ENCODE measurements at regions not wholly inside any gene's neighbourhood (a gene's known extent, or its start where the extent isn't known, plus 50 kb on each side); places are given as distances from the start of the nearest gene placed in this dataset.

- TF ChIP-seq SIN3A (IDR thresholded peaks at IDR 0.05; ENCODE audit: borderline replicate concordance, insufficient read depth, low read length) (no peak), POLR2AphosphoS5 (IDR thresholded peaks at IDR 0.05; ENCODE audit: low read depth, low read length) (no peak), FOXP2 (optimal IDR thresholded peaks at IDR 0.05; ENCODE audit: borderline replicate concordance, extremely low read depth, extremely low read length, insufficient read depth) (no peak), REST (IDR thresholded peaks at IDR 0.05; ENCODE audit: insufficient read depth in 1 of 2, low read depth in 2 of 2, low read length in 2 of 2) (no peak), TAF1 (IDR thresholded peaks at IDR 0.05; ENCODE audit: borderline replicate concordance, insufficient read depth, low read length) (no peak)
These were observed 433.1 kb upstream of the KCNMB2 start for GRCh38 chr3:178103140-178103539.

GRCh38 chr3:178107804-178108203, 428.4 kb upstream of the KCNMB2 start:
- TF ChIP-seq REST (IDR thresholded peaks at IDR 0.05; ENCODE audit: insufficient read depth in 1 of 2, low read depth in 2 of 2, low read length in 2 of 2), result no peak
- TF ChIP-seq SIN3A (IDR thresholded peaks at IDR 0.05; ENCODE audit: borderline replicate concordance, insufficient read depth, low read length), result no peak
- TF ChIP-seq POLR2AphosphoS5 (IDR thresholded peaks at IDR 0.05; ENCODE audit: low read depth, low read length), result no peak
- no peak for TF ChIP-seq TAF1 (IDR thresholded peaks at IDR 0.05; ENCODE audit: borderline replicate concordance, insufficient read depth, low read length)
- no peak for TF ChIP-seq FOXP2 (optimal IDR thresholded peaks at IDR 0.05; ENCODE audit: borderline replicate concordance, extremely low read depth, extremely low read length, insufficient read depth)

GRCh38 chr3:178109691-178110090, 426.5 kb upstream of the KCNMB2 start:
- TF ChIP-seq POLR2AphosphoS5 (IDR thresholded peaks at IDR 0.05; ENCODE audit: low read depth, low read length), result no peak
- no peak for TF ChIP-seq REST (IDR thresholded peaks at IDR 0.05; ENCODE audit: insufficient read depth in 1 of 2, low read depth in 2 of 2, low read length in 2 of 2)
- no peak for TF ChIP-seq SIN3A (IDR thresholded peaks at IDR 0.05; ENCODE audit: borderline replicate concordance, insufficient read depth, low read length)
- TF ChIP-seq TAF1 (IDR thresholded peaks at IDR 0.05; ENCODE audit: borderline replicate concordance, insufficient read depth, low read length), result no peak
- no peak for TF ChIP-seq FOXP2 (optimal IDR thresholded peaks at IDR 0.05; ENCODE audit: borderline replicate concordance, extremely low read depth, extremely low read length, insufficient read depth)

DNA sequence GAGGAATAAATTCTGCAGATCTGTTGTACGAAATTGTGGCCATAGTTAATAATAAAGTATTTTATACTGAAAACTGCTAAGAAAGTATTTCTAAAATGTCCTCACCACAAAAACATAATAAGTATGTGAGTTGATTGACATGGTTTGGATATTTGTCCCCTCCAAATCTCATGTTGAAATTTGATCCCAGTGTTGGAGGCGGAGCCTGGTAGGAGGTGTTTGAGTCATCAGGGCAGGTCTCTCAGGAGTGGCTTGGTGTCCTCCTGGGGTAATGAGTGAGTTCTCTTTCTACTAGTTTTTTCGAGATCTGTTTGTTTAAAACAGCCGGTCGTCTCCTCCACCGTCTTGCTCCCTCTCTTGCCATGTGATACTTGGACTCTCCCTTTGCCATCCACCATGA, 424.1 kb upstream of the KCNMB2 start:
- TF ChIP-seq SIN3A (IDR thresholded peaks at IDR 0.05; ENCODE audit: borderline replicate concordance, insufficient read depth, low read length) (no peak), REST (IDR thresholded peaks at IDR 0.05; ENCODE audit: insufficient read depth in 1 of 2, low read depth in 2 of 2, low read length in 2 of 2) (no peak), FOXP2 (optimal IDR thresholded peaks at IDR 0.05; ENCODE audit: borderline replicate concordance, extremely low read depth, extremely low read length, insufficient read depth) (no peak), TAF1 (IDR thresholded peaks at IDR 0.05; ENCODE audit: borderline replicate concordance, insufficient read depth, low read length) (no peak), POLR2AphosphoS5 (IDR thresholded peaks at IDR 0.05; ENCODE audit: low read depth, low read length) (no peak)

- TF ChIP-seq REST (IDR thresholded peaks at IDR 0.05; ENCODE audit: insufficient read depth in 1 of 2, low read depth in 2 of 2, low read length in 2 of 2), result no peak
- no peak for TF ChIP-seq SIN3A (IDR thresholded peaks at IDR 0.05; ENCODE audit: borderline replicate concordance, insufficient read depth, low read length)
- no peak for TF ChIP-seq POLR2AphosphoS5 (IDR thresholded peaks at IDR 0.05; ENCODE audit: low read depth, low read length)
- no peak for TF ChIP-seq FOXP2 (optimal IDR thresholded peaks at IDR 0.05; ENCODE audit: borderline replicate concordance, extremely low read depth, extremely low read length, insufficient read depth)
- TF ChIP-seq TAF1 (IDR thresholded peaks at IDR 0.05; ENCODE audit: borderline replicate concordance, insufficient read depth, low read length), result no peak
These were observed 418.6 kb upstream of the KCNMB2 start for GRCh38 chr3:178117641-178118040.
